Adipocyte (in vitro differentiated cells): ENCODE measurements at regions not wholly inside any gene's neighbourhood (a gene's known extent, or its start where the extent isn't known, plus 50 kb on each side); places are given as distances from the start of the nearest gene placed in this dataset.
"Not testable (repeated sequence)": the region's sequence is repeated elsewhere in the genome, so short reads cannot be mapped to it uniquely, and the experiment has no call there.

Source experiments
- DNase-seq: peaks from one replicate; pipeline ENCODE4 v3.0.0-alpha.2; 2015; ENCODE audit warnings: low read depth
- H3K27me3 ChIP-seq: replicated peaks from 2 replicates; pipeline ENCODE4 v1.7.0; 2013; ENCODE audit warnings: mild to moderate bottlenecking, low read length, moderate library complexity; ENCODE audit not compliant: control insufficient read depth, insufficient read depth
- H3K36me3 ChIP-seq: 2 replicates; pipeline ENCODE4 v1.7.0; 2013; ENCODE audit warnings: low read length, mild to moderate bottlenecking, moderate library complexity; ENCODE audit not compliant: control insufficient read depth, insufficient read depth, severe bottlenecking
- H3K4me1 ChIP-seq: 2 replicates; pipeline ENCODE4 v1.7.0; 2013; ENCODE audit warnings: mild to moderate bottlenecking, low read length, moderate library complexity; ENCODE audit not compliant: control insufficient read depth, insufficient read depth
- H3K4me3 ChIP-seq: 2 replicates; pipeline ENCODE4 v1.7.0; 2013; ENCODE audit warnings: mild to moderate bottlenecking, low read length, moderate library complexity
- H3K9ac ChIP-seq: 2 replicates; pipeline ENCODE4 v1.7.0; 2013; ENCODE audit warnings: mild to moderate bottlenecking, low read length, moderate library complexity
- H3K9me3 ChIP-seq: 2 replicates; pipeline ENCODE4 v1.7.0; 2013; ENCODE audit warnings: mild to moderate bottlenecking, low read length, moderate library complexity; ENCODE audit not compliant: control insufficient read depth

- Histone ChIP-seq H3K4me3 (no peak overlapping the region), H3K4me1 (no peaks in the 10 kb centered on the region), H3K9ac (no peak overlapping the region), H3K27me3 (no peaks in the 10 kb centered on the region), H3K9me3 (no peaks in the 10 kb centered on the region), H3K36me3 (no peaks in the 10 kb centered on the region)
- DNase-seq: no peak
Observed at GRCh38 chr3:31203960-31204795, 309.7 kb upstream of the GADL1 start.

DNA sequence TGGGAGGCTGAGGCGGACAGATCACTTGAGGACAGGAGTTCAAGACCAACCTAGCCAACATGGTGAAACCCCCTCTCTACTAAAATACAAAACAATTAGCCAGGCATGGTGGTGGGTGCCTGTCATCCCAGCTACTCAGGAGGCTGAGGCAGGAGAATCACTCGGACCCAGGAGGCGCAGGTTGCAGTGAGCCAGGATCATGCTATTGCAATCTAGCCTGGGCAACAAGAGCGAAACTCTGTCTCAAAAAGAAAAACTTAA, 310.3 kb upstream of the GADL1 start:
- H3K4me1 ChIP-seq, H3K27me3 ChIP-seq, H3K9me3 ChIP-seq, H3K4me3 ChIP-seq, H3K36me3 ChIP-seq, H3K9ac ChIP-seq, DNase-seq: not testable (repeated sequence)

DNA sequence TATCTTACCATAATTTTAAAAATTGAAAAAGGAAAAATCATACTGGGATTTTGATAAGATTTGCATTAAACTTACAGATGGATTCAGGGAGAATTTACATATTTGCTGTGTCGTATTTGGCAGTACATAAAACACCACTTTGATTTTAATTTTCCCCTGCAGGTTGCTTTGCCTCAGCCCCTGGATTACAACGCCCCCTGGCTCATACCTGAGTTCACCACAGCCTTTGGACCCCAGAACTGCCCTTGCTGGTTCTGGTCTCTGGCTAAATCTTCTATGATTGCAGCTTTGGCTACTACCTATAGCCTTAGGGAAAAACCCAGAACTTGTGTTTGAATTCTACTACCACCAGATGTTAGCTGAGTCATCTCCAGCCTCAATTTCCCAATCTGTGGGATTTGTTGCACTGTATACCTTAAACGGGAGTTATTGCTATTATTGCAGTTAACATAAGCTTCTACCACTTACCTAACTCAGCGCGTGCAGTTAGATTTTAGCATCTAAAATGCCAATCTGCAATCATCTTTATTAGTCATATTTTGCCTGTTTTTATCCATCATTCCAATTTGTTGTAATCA, 315.7 kb upstream of the GADL1 start:
- no peaks in the 10 kb centered on the region for H3K36me3 ChIP-seq
- no peaks in the 10 kb centered on the region for H3K9me3 ChIP-seq
- H3K4me1 ChIP-seq: no peaks in the 10 kb centered on the region
- DNase-seq: no peak
- no peak overlapping the region for H3K4me3 ChIP-seq
- no peaks in the 10 kb centered on the region for H3K27me3 ChIP-seq
- no peak overlapping the region for H3K9ac ChIP-seq

GRCh38 chr3:31213869-31214486, 318.7 kb upstream of the STT3B start:
- Histone ChIP-seq H3K4me3 (no peak overlapping the region), H3K9me3 (no peaks in the 10 kb centered on the region), H3K4me1 (peaks cover 4% of the 10 kb centered on the region), H3K27me3 (no peaks in the 10 kb centered on the region), H3K36me3 (no peaks in the 10 kb centered on the region), H3K9ac (no peak overlapping the region)
- no peak for DNase-seq

DNA sequence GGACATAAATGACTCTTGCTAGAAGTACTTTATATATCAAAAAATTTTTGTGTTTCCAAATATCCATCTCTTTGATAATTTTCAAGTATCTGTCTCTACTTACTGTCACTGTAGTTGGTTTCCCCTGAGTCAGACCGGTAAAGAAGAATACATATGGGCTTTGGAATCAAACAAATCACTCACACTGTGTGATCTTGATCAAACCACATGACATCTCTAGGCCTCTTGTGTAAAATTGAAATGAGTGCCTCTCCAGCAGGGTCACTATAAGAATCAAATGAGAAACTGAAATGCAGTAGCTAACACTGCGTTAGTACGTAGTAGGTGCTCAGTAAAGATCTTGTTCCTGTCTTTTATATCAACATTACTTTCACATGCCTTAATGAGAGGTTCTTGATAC, 314.6 kb upstream of the STT3B start:
- Histone ChIP-seq H3K4me3 (no peak overlapping the region), H3K4me1 (peaks cover 8% of the 10 kb centered on the region), H3K27me3 (no peaks in the 10 kb centered on the region), H3K9me3 (no peaks in the 10 kb centered on the region), H3K36me3 (no peaks in the 10 kb centered on the region), H3K9ac (no peak overlapping the region)
- no peak for DNase-seq

- DNase-seq: no peak
- H3K4me1 ChIP-seq: peaks cover 14% of the 10 kb centered on the region
- no peak overlapping the region for H3K9ac ChIP-seq
- H3K36me3 ChIP-seq: no peaks in the 10 kb centered on the region
- H3K4me3 ChIP-seq: no peak overlapping the region
- no peaks in the 10 kb centered on the region for H3K9me3 ChIP-seq
- H3K27me3 ChIP-seq: no peaks in the 10 kb centered on the region
Observed at GRCh38 chr3:31219131-31219843, 313.4 kb upstream of the STT3B start.

DNA sequence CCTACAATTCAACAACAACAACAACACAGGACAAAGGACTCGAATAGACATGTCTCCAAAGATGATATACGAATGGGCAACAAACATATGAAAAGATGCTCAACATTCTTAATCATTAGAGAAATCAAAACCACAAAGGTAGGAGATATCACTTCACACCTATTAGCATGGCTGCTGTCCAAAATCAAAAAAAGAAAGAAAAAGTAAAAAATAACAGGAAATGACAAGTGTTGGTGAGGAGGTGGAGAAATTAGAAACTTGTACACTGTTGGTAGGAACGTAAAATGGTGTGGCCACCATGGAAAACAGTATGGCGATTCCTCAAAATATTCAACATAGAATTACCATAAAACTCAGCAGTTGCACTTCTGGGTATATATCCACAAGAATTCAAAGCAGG, 312.3 kb upstream of the STT3B start:
- H3K36me3 ChIP-seq: no peaks in the 10 kb centered on the region
- no peaks in the 10 kb centered on the region for H3K27me3 ChIP-seq
- no peak overlapping the region for H3K9ac ChIP-seq
- H3K9me3 ChIP-seq: no peaks in the 10 kb centered on the region
- peaks cover 14% of the 10 kb centered on the region for H3K4me1 ChIP-seq
- DNase-seq: no peak
- H3K4me3 ChIP-seq: no peak overlapping the region

GRCh38 chr3:31223278-31223677, 309.4 kb upstream of the STT3B start:
- Histone ChIP-seq H3K9me3 (no peaks in the 10 kb centered on the region), H3K36me3 (no peaks in the 10 kb centered on the region), H3K4me1 (peaks cover 14% of the 10 kb centered on the region), H3K4me3 (no peak overlapping the region), H3K9ac (no peak overlapping the region), H3K27me3 (no peaks in the 10 kb centered on the region)
- no peak for DNase-seq

- Histone ChIP-seq H3K36me3 (no peaks in the 10 kb centered on the region), H3K27me3 (no peaks in the 10 kb centered on the region), H3K9ac (no peak overlapping the region), H3K4me3 (no peak overlapping the region), H3K4me1 (peaks cover 6% of the 10 kb centered on the region), H3K9me3 (no peaks in the 10 kb centered on the region)
- no peak for DNase-seq
Observed at GRCh38 chr3:31224936-31225335, 307.8 kb upstream of the STT3B start.

DNA sequence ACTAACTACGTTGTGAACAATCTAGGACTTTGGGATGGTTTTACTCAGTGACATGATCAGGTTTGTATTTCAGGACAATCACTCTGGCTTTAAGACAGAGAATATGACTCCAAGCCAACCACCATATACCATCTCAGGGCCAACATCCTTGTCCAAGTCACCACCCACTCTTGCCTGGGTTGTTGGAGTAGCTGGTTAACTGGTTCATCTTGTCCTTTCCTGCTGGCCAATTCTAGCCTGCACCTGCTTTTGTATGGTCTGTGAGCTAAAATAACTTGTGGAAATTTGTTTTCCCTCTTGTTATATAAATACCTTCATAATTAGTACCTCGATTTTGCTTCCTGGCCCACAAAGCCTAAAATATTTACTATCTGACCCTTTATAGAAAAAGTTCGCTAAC, 306.8 kb upstream of the STT3B start:
- Histone ChIP-seq H3K4me3 (no peak overlapping the region), H3K27me3 (no peaks in the 10 kb centered on the region), H3K9me3 (no peaks in the 10 kb centered on the region), H3K36me3 (no peaks in the 10 kb centered on the region), H3K4me1 (peaks cover 6% of the 10 kb centered on the region), H3K9ac (no peak overlapping the region)
- no peak for DNase-seq

- no peaks in the 10 kb centered on the region for H3K27me3 ChIP-seq
Observed at GRCh38 chr3:31226346-31226745, 306.4 kb upstream of the STT3B start.

More at GRCh38 chr3:31226346-31226745, 306.4 kb upstream of the STT3B start:
- Histone ChIP-seq H3K4me3 (no peak overlapping the region), H3K9me3 (no peaks in the 10 kb centered on the region), H3K9ac (no peak overlapping the region), H3K36me3 (no peaks in the 10 kb centered on the region), H3K4me1 (peaks cover 6% of the 10 kb centered on the region)
- no peak for DNase-seq
